Neutrophil (primary cell): ENCODE measurements at regions not wholly inside any gene's neighbourhood (a gene's known extent, or its start where the extent isn't known, plus 50 kb on each side); places are given as distances from the start of the nearest gene placed in this dataset.

ENCODE experiments used
- H3K27ac ChIP-seq: fragments of 200-600 bp; sonication (generic); 2 replicates; pipeline ENCODE4 v1.5.1; 2016; ENCODE audit warnings: mild to moderate bottlenecking, moderate library complexity
- H3K27me3 ChIP-seq: fragments of 200-600 bp; sonication (generic); 2 replicates; pipeline ENCODE4 v1.6.0; 2016; ENCODE audit warnings: mild to moderate bottlenecking
- H3K36me3 ChIP-seq: fragments of 200-600 bp; sonication (generic); 2 replicates; pipeline ENCODE4 v1.5.1; 2017
- H3K4me1 ChIP-seq, 2 experiments: fragments of 200-600 bp in 1 of 2; sonication (generic) in 1 of 2; 1 replicate in 1 of 2; 2 replicates in 1 of 2; pipeline versions ENCODE4 v1.5.1 to v1.6.1; 2013 to 2016; ENCODE audit warnings: low read depth in 1 of 2, low read length in 1 of 2, mild to moderate bottlenecking in 1 of 2, moderate library complexity in 1 of 2; ENCODE audit not compliant: control insufficient read depth in 1 of 2, insufficient read depth in 1 of 2
- H3K4me3 ChIP-seq, 2 experiments: fragments of 200-600 bp in 1 of 2; sonication (generic) in 1 of 2; 1 replicate in 1 of 2; 2 replicates in 1 of 2; pipeline ENCODE4 v1.5.1; 2013 to 2016; ENCODE audit warnings: low read depth in 1 of 2, low read length in 1 of 2, mild to moderate bottlenecking in 1 of 2, moderate library complexity in 1 of 2
- H3K9me3 ChIP-seq: fragments of 200-600 bp; sonication (generic); 2 replicates; pipeline ENCODE4 v1.5.1; 2016
- CTCF ChIP-seq: fragments of 200-600 bp; sonication (generic); IDR thresholded peaks from 2 replicates; pipeline ENCODE4 v1.5.1; 2016; ENCODE audit warnings: antibody characterized with exemption

- no peak for TF ChIP-seq CTCF
- H3K4me1 ChIP-seq: no peaks in the 10 kb centered on the region
- no peaks in the 10 kb centered on the region for H3K9me3 ChIP-seq
- no peak overlapping the region for H3K4me3 ChIP-seq
- no peaks in the 10 kb centered on the region for H3K36me3 ChIP-seq
- no peak overlapping the region for H3K27ac ChIP-seq
- no peaks in the 10 kb centered on the region for H3K27me3 ChIP-seq
These were observed 576.9 kb upstream of the PCDH10 start for GRCh38 chr4:132572210-132572609.

GRCh38 chr4:132587626-132588025 is 561.5 kb upstream of the PCDH10 start:
- no peaks in the 10 kb centered on the region for H3K9me3 ChIP-seq
- no peaks in the 10 kb centered on the region for H3K36me3 ChIP-seq
- no peak overlapping the region for H3K4me3 ChIP-seq

GRCh38 chr4:132592340-132592739 is 556.8 kb upstream of the PCDH10 start:
- H3K4me3 ChIP-seq: no peak overlapping the region
- no peaks in the 10 kb centered on the region for H3K36me3 ChIP-seq
- no peaks in the 10 kb centered on the region for H3K4me1 ChIP-seq
- H3K9me3 ChIP-seq: no peaks in the 10 kb centered on the region
- H3K27ac ChIP-seq: no peak overlapping the region
- H3K27me3 ChIP-seq: no peaks in the 10 kb centered on the region
- TF ChIP-seq CTCF: no peak

More at GRCh38 chr4:132587626-132588025, 561.5 kb upstream of the PCDH10 start:
- TF ChIP-seq CTCF: no peak
- no peak overlapping the region for H3K27ac ChIP-seq
- no peaks in the 10 kb centered on the region for H3K4me1 ChIP-seq
- H3K27me3 ChIP-seq: no peaks in the 10 kb centered on the region

- no peaks in the 10 kb centered on the region for H3K36me3 ChIP-seq
- H3K27me3 ChIP-seq: no peaks in the 10 kb centered on the region
- no peaks in the 10 kb centered on the region for H3K4me1 ChIP-seq
- no peak overlapping the region for H3K27ac ChIP-seq
- TF ChIP-seq CTCF: no peak
- no peak overlapping the region for H3K4me3 ChIP-seq
- H3K9me3 ChIP-seq: no peaks in the 10 kb centered on the region
These were observed 556.2 kb upstream of the PCDH10 start for GRCh38 chr4:132592850-132593249.

GRCh38 chr4:132593717-132594400 is 555.2 kb upstream of the PCDH10 start:
- Histone ChIP-seq H3K9me3 (no peaks in the 10 kb centered on the region), H3K4me3 (no peak overlapping the region), H3K4me1 (no peaks in the 10 kb centered on the region), H3K27me3 (no peaks in the 10 kb centered on the region), H3K36me3 (no peaks in the 10 kb centered on the region), H3K27ac (no peak overlapping the region)
- no peak for TF ChIP-seq CTCF
